GM19324 (cell line): ENCODE measurements at regions not wholly inside any gene's neighbourhood (a gene's known extent, or its start where the extent isn't known, plus 50 kb on each side); places are given as distances from the start of the nearest gene placed in this dataset.

ENCODE experiments used
- ATAC-seq: cut with Tn5 transposase; IDR thresholded peaks from one replicate; pipeline ENCODE4 v1.9.1; 2021; ENCODE audit warnings: mild to moderate bottlenecking, moderate library complexity; ENCODE audit not compliant: unreplicated experiment, low FRiP score

- ATAC-seq: no peak
These were observed 171.0 kb downstream of the RPLP1 start for GRCh38 chr15:69623392-69624154.

DNA sequence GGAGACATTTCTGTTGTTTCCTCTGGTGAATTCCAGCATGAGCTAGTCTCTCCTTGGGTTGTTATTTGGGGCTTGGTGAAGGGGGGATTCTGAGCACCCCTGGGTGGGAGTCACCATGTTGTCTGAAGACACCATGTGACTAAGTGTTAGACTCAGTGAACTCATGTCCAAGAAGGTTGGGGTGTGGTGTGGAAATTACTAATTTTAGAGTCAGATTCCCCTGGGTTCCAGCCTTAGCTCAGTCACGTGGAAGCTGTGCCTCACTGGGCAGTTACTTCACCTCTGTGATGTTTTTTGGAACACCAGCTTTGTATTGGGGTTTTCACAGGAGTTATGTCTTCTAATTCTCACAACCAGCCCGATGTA lies 171.5 kb downstream of the RPLP1 start:
- no peak for ATAC-seq

GRCh38 chr15:69624816-69625215 lies 172.2 kb downstream of the RPLP1 start:
- ATAC-seq: no peak

- ATAC-seq: no peak
These were observed 172.7 kb downstream of the RPLP1 start for GRCh38 chr15:69625328-69625727.

DNA sequence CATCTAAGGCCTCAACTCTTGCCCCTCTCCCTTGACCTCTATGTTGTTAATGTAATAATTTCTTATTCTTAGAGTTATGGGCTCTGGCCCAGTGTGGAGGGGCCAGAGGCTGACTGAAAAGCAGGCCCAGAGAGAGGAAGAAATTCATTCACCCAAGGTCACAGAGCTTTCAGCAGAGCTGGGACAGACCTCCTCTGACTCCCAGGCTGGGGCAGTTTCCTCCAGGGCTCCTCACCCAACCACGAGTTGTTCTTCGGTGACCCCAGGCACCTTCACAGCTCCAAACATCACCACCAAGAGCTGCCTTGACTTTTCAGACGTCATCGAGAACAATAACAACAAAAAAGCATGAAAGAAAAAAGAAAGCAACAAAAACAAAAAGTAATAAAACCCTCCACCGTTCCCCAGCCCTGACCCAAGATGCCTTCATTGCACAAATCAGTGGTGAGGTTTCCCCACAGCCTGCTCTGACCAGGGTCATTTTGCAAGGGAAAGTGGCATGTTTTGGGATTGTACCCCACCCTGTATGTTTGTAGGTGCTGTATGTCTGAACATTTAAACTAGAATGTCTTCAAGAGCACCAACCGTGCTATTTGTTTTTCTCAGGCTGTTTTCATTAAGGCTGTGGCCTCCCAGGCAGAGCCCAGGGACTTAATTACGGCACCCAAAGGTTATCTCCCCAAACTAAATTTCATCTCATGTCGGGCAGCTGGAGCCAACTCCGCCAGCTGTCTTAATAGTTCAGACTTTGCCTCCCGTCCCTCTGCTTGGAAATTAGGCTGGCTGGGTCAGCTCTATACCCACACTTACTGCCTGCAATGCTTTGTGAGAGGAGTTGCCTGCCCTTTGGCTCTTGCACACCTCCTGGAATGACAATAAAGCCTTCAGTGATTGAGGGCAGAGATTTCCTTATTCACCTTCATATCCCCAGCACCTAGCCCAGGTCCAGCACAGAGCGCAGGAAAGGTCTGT lies 173.8 kb downstream of the RPLP1 start:
- ATAC-seq: no peak

DNA sequence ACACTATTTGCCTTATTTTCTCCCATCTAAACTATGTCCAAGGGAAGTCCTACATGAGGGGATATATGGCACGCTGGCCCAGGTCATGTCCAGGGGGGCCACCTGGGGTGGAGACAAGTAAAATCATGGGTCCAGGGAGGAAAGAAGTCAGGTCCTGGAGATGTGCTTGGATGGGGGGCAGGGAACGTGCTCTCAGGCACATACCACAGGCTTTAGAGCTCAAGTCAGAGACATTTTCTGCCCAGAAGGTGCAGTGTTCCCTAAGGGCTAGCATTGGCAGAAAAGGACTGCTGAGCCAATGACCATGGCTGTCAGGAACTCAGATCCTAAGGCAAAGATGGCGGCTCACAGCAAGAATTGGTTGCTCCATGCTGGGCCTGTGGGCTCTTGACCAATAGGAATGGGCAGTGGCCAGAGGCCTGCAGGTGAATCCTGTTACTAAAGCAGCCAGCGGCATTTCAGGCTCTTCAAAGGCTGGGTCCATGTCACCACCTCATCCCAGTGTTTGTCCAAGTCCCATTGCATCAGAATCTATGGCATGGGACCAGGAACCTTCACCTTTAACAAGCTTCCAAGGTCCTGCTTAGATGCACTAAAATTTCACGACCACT lies 175.0 kb downstream of the RPLP1 start:
- no peak for ATAC-seq

DNA sequence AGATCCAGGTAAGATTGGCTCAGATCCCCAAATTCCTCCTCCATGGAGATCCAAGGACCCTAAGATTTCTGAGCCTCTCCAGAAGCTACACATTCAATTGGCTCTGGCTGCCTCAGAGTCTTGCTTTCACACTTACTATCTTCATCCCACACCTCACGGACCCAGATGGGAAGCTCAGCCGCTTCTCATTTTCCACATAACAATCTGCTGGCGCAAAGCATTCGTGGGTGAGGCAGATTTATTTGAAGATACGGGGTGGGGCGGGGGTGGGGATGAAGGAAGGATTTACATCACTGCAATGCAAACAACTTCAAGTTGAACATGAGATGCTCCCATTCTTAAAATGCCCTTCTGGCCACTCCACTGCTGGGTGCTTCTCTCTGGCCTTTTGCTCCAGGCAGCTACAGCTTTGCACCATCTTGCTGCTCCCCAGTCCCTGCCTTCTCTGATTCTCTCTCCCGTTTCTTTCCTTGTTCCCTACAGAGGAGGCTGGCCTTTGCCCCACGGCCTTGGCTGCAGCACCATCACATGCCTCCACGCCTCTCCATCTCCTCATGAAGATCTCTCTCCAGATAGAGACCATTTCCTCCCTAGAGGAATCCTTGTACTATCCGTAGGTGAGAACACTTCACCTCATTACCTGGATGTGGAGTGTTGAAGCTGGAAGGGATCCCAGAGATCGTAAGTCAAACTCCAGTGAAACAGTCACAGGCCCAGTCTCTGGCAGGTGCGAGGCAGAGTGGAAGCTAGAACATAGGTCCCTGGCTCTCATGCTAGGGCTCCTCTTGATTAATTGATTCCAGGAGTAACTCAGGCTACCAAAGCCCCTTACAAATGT lies 175.9 kb downstream of the RPLP1 start:
- no peak for ATAC-seq

- no peak for ATAC-seq
These were observed 177.1 kb downstream of the RPLP1 start for GRCh38 chr15:69629631-69630161.

DNA sequence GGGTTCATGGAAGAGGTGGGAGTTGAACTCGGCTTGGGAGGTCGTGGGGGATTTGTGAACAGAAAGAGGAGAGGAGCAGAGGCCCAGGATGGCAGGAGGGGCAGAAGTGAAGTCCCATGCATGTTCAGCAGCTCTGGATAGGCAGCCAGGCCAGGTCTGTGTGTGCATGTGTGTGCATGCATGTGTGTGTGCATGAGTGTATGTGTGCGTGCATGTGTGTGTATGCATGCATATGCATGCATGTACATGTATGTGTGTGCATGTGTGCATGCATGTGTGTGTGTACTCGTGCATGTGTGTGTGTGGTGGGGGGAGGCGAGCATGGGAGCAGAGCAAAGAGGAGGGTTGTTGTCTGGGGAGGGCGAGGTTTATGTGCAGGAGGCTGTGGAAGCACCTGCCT lies 178.4 kb downstream of the RPLP1 start:
- ATAC-seq: no peak

GRCh38 chr15:69631978-69632377 lies 179.4 kb downstream of the RPLP1 start:
- ATAC-seq: no peak

GRCh38 chr15:69634860-69635259 lies 182.2 kb downstream of the RPLP1 start:
- ATAC-seq: no peak

- ATAC-seq: no peak
These were observed 183.7 kb downstream of the RPLP1 start for GRCh38 chr15:69636169-69636915.

GRCh38 chr15:69637818-69638217 lies 185.2 kb downstream of the RPLP1 start:
- ATAC-seq: no peak

DNA sequence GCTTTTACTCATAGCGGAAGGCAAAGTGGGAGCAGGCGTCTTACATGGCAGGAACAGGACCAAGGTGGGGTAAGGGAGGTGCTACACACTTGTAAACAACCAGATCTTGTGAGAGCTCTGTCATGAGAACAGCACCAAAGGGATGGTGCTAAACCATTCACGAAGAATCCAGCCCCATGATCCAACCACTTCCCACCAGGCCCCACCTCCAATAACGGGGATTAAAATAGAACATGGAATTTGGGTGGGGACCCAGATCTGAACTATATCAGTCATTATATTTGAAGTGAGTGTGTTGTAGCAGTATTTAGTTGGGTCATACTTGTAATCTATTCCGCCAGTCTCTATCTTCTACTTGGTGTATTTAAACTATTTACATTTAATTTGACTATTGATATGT lies 190.9 kb downstream of the RPLP1 start:
- ATAC-seq: no peak

DNA sequence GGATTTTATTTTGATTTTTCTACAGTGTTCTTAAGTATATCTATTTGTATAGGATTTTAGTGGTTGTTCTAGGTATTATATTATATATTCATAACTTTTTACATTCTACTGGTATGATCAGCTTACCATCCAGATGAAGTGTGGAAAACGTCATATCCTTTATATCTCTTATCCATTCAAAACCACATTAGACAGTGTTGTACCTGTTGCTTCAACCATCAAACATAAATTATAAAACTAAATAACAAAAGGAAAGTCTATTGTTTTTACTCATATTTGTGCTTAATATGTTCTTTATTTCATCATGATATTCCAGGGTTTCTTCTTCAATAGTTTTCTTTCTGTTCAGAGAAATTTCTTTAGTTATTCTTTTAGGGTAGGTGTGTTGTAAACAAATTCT lies 191.4 kb downstream of the RPLP1 start:
- no peak for ATAC-seq

GRCh38 chr15:69644876-69645275 lies 192.3 kb downstream of the RPLP1 start:
- no peak for ATAC-seq

DNA sequence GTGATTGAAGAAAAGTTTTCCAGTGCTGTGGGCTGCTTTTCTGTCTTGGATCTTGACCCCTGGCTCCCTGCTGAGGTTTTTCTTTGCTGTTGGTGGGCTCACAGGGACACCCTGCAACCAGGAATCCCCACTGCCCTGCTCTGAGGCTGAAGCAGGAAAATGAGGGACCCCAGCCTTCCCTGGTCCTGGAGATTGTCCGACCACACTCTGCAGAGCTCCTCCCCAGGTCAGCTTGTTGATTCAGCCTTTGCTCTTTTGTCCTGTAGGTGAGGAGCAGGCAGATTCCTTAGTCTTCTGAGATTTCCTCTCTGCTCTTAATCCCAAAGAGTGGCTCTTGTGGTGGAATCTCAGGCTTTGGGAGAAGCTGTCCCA lies 194.5 kb downstream of the RPLP1 start:
- ATAC-seq: no peak

GRCh38 chr15:69648212-69648611 lies 195.6 kb downstream of the RPLP1 start:
- ATAC-seq: no peak
